HG02973 (cell line): ENCODE measurements at regions not wholly inside any gene's neighbourhood (a gene's known extent, or its start where the extent isn't known, plus 50 kb on each side); places are given as distances from the start of the nearest gene placed in this dataset.
"Not testable (repeated sequence)": the region's sequence is repeated elsewhere in the genome, so short reads cannot be mapped to it uniquely, and the experiment has no call there.

ENCODE experiments used
- ATAC-seq: cut with Tn5 transposase; IDR thresholded peaks from one replicate; pipeline ENCODE4 v1.9.1; 2021; ENCODE audit warnings: moderate library complexity; ENCODE audit not compliant: unreplicated experiment

- no peak for ATAC-seq
Observed at GRCh38 chr11:112614605-112615004, 346.6 kb upstream of the NCAM1 start.

- no peak for ATAC-seq
Observed at GRCh38 chr11:112615238-112615637, 346.0 kb upstream of the NCAM1 start.

GRCh38 chr11:112615891-112616290 lies 345.3 kb upstream of the NCAM1 start:
- ATAC-seq = no peak

GRCh38 chr11:112616327-112617097 lies 344.7 kb upstream of the NCAM1 start:
- ATAC-seq = no peak

- ATAC-seq = no peak
Observed at GRCh38 chr11:112617098-112617425, 344.2 kb upstream of the NCAM1 start.

GRCh38 chr11:112617977-112618826 lies 343.0 kb upstream of the NCAM1 start:
- no peak for ATAC-seq

GRCh38 chr11:112619106-112619505 lies 342.1 kb upstream of the NCAM1 start:
- ATAC-seq = no peak

GRCh38 chr11:112620621-112621394 lies 340.4 kb upstream of the NCAM1 start:
- ATAC-seq = peak; percentile 43

- ATAC-seq = no peak
Observed at GRCh38 chr11:112623057-112623456, 338.2 kb upstream of the NCAM1 start.

GRCh38 chr11:112624431-112624830 lies 336.8 kb upstream of the NCAM1 start:
- ATAC-seq = no peak

- not testable (repeated sequence) for ATAC-seq
Observed at GRCh38 chr11:112624971-112625370, 336.2 kb upstream of the NCAM1 start.

- ATAC-seq = no peak
Observed at GRCh38 chr11:112625814-112626213, 335.4 kb upstream of the NCAM1 start.

- no peak for ATAC-seq
Observed at GRCh38 chr11:112626731-112627130, 334.5 kb upstream of the NCAM1 start.

GRCh38 chr11:112627588-112628045 lies 333.6 kb upstream of the NCAM1 start:
- ATAC-seq = peak; percentile 61

- ATAC-seq = no peak
Observed at GRCh38 chr11:112628676-112629075, 332.5 kb upstream of the NCAM1 start.

- no peak for ATAC-seq
Observed at GRCh38 chr11:112630496-112630895, 330.7 kb upstream of the NCAM1 start.

- ATAC-seq = no peak
Observed at GRCh38 chr11:112631333-112631732, 329.9 kb upstream of the NCAM1 start.

GRCh38 chr11:112632866-112633505 lies 328.2 kb upstream of the NCAM1 start:
- ATAC-seq = no peak

- ATAC-seq = no peak
Observed at GRCh38 chr11:112634551-112634950, 326.7 kb upstream of the NCAM1 start.

- no peak for ATAC-seq
Observed at GRCh38 chr11:112634995-112635737, 326.1 kb upstream of the NCAM1 start.
